Transverse colon (tissue), 4 donors: ENCODE measurements at regions not wholly inside any gene's neighbourhood (a gene's known extent, or its start where the extent isn't known, plus 50 kb on each side); places are given as distances from the start of the nearest gene placed in this dataset.

Experiments used
- CTCF ChIP-seq, 5 experiments: fragments of 200-600 bp in 3 of 5; fragments of 450-650 bp in 2 of 5; sonication (generic) in 3 of 5; IDR thresholded peaks; 1 replicate in 2 of 5; 2 replicates in 3 of 5; pipeline ENCODE4 v1.5.1; 2016 to 2017; ENCODE audit warnings: antibody characterized with exemption in 5 of 5, inconsistent platforms in 3 of 5, mild to moderate bottlenecking in 2 of 5, moderate library complexity in 1 of 5
- POLR2AphosphoS5 ChIP-seq, 3 donors: sonication (generic); formaldehyde crosslinking; IDR thresholded peaks; one replicate each; pipeline ENCODE4 v1.6.1; 2016; ENCODE audit warnings: antibody characterized with exemption in 3 of 3

DNA sequence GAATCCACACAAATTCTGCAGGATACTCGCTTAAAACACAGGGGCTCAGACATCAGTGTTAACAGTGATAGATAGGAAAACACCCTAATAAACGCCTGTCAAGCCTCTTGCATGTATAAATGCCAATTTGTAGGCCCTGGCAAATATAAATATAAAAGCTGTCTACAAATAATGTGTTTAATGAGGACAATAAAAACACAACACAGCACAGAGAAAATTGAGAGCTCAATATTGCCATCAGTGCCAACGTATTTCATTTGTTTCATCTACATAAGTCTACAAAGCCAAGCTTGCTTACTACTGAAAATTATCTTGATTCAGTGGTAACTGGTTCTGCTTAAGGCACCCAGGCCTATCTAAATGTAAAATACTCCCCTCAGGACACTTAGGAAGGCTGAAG lies 1387.0 kb upstream of the TENM4 start:
- TF ChIP-seq POLR2AphosphoS5 (IDR thresholded peaks at IDR 0.05): no peak
- no peak for TF ChIP-seq CTCF (IDR thresholded peaks at IDR 0.05)
